Skeletal muscle satellite cell (primary cell): ENCODE measurements at regions not wholly inside any gene's neighbourhood (a gene's known extent, or its start where the extent isn't known, plus 50 kb on each side); places are given as distances from the start of the nearest gene placed in this dataset.
"Not testable (repeated sequence)": the region's sequence is repeated elsewhere in the genome, so short reads cannot be mapped to it uniquely, and the experiment has no call there.

ENCODE experiments used
- H3K27me3 ChIP-seq: 2 replicates; pipeline ENCODE4 v1.7.0; 2013; ENCODE audit warnings: low read length; ENCODE audit not compliant: control insufficient read depth, insufficient read depth
- H3K36me3 ChIP-seq: 2 replicates; pipeline ENCODE4 v1.7.0; 2013; ENCODE audit warnings: mild to moderate bottlenecking, control low read depth, low read length; ENCODE audit not compliant: insufficient read depth
- H3K4me1 ChIP-seq: 2 replicates; pipeline ENCODE4 v1.7.0; 2013; ENCODE audit warnings: low read length; ENCODE audit not compliant: control insufficient read depth, insufficient read depth
- H3K4me2 ChIP-seq: 2 replicates; pipeline ENCODE4 v1.7.0; 2013; ENCODE audit warnings: mild to moderate bottlenecking, low read length
- H3K4me3 ChIP-seq: 2 replicates; pipeline ENCODE4 v1.7.0; 2013; ENCODE audit warnings: low read length
- H3K9ac ChIP-seq: 2 replicates; pipeline ENCODE4 v1.7.0; 2013; ENCODE audit warnings: mild to moderate bottlenecking, low read depth, low read length, moderate library complexity
- H3K9me3 ChIP-seq: replicated peaks from 2 replicates; pipeline ENCODE4 v1.7.0; 2013; ENCODE audit warnings: mild to moderate bottlenecking, control low read depth, low read length

GRCh38 chr5:28296254-28297013, 1258.0 kb upstream of the CDH9 start:
- Histone ChIP-seq H3K9me3 (no peaks in the 10 kb centered on the region), H3K36me3 (no peaks in the 10 kb centered on the region), H3K4me1 (no peaks in the 10 kb centered on the region), H3K4me2 (no peak overlapping the region), H3K9ac (no peak overlapping the region), H3K4me3 (no peak overlapping the region), H3K27me3 (no peaks in the 10 kb centered on the region)

DNA sequence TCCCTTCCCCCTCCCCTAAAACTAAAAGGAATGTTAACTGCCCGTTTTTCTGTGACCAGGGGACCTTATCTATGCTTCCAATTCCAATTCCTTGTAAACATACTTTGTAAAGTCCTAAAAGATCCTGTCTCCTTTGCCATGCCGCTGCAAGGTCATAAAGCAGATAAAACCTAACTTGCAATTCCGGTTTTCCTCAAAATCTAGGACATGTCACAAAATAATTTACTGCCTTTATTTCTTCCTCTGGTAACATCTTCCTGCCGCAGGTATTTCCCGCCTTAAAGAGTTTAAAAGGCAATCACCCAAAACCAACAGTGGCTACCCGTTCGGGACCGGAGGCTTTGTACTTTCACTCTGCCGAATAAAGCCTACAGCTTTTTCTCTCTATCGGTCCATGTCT, 1248.6 kb upstream of the CDH9 start:
- not testable (repeated sequence) for H3K4me3 ChIP-seq, H3K4me1 ChIP-seq, H3K4me2 ChIP-seq, H3K27me3 ChIP-seq, H3K9me3 ChIP-seq, H3K9ac ChIP-seq, H3K36me3 ChIP-seq

GRCh38 chr5:28286566-28286965, 1248.2 kb upstream of the CDH9 start:
- H3K9me3 ChIP-seq: peaks cover 4% of the 10 kb centered on the region
- no peak overlapping the region for H3K9ac ChIP-seq
- no peak overlapping the region for H3K4me2 ChIP-seq
- H3K36me3 ChIP-seq: no peaks in the 10 kb centered on the region
- H3K27me3 ChIP-seq: no peaks in the 10 kb centered on the region
- no peak overlapping the region for H3K4me3 ChIP-seq
- H3K4me1 ChIP-seq: no peaks in the 10 kb centered on the region

GRCh38 chr5:28284788-28285187, 1246.4 kb upstream of the CDH9 start:
- no peak overlapping the region for H3K9ac ChIP-seq
- no peaks in the 10 kb centered on the region for H3K36me3 ChIP-seq
- H3K27me3 ChIP-seq: no peaks in the 10 kb centered on the region
- H3K9me3 ChIP-seq: peaks cover 4% of the 10 kb centered on the region
- H3K4me1 ChIP-seq: no peaks in the 10 kb centered on the region
- H3K4me2 ChIP-seq: no peak overlapping the region
- H3K4me3 ChIP-seq: no peak overlapping the region

DNA sequence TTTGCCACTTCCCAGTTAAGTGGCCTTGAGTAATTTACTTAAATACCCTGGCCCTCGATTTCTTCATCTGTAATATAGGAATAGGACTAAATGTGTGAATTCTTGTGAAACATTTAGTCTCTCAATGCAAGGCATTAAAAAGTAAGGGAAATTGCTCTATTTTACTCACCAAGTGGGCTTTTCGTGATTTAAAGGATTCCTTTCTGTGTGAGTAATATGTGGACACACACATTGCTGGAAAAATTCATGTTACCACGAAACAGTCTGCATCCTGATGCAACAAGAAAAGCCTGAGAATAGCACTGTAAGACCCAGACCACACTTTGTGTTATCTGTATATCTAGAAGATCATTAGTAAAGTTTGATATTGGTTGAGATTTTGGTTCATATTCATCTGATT, 1243.0 kb upstream of the CDH9 start:
- H3K4me2 ChIP-seq: no peak overlapping the region
- H3K36me3 ChIP-seq: no peaks in the 10 kb centered on the region
- H3K9me3 ChIP-seq: no peaks in the 10 kb centered on the region
- H3K4me1 ChIP-seq: no peaks in the 10 kb centered on the region
- H3K27me3 ChIP-seq: no peaks in the 10 kb centered on the region
- H3K9ac ChIP-seq: no peak overlapping the region
- no peak overlapping the region for H3K4me3 ChIP-seq

GRCh38 chr5:28275931-28276330, 1237.5 kb upstream of the CDH9 start:
- Histone ChIP-seq H3K4me2 (no peak overlapping the region), H3K27me3 (no peaks in the 10 kb centered on the region), H3K4me3 (no peak overlapping the region), H3K4me1 (no peaks in the 10 kb centered on the region), H3K9me3 (peaks cover 4% of the 10 kb centered on the region), H3K9ac (no peak overlapping the region), H3K36me3 (no peaks in the 10 kb centered on the region)

DNA sequence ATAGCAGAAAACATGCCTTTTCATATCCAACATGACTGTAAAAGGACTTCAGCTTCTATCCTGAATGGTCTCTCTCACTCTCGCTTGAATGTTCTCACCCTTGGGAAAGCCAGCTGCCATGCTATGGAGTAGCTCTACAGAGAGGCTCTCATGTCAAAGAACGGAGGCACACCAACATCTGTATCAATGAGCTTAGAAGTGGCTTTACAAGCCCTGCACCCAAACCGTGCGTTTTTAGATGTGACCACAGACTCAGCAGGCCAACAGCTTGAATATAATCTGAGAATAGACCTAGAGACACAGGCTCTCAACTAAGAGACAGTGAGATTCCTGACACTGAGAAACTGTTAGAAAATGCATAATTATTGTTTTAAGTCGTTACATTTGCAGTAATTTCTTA, 1231.6 kb upstream of the CDH9 start:
- Histone ChIP-seq H3K9me3 (peaks cover 6% of the 10 kb centered on the region), H3K36me3 (no peaks in the 10 kb centered on the region), H3K4me2 (no peak overlapping the region), H3K27me3 (no peaks in the 10 kb centered on the region), H3K4me3 (no peak overlapping the region), H3K4me1 (no peaks in the 10 kb centered on the region), H3K9ac (no peak overlapping the region)

GRCh38 chr5:28265877-28266276, 1227.5 kb upstream of the CDH9 start:
- H3K36me3 ChIP-seq: no peaks in the 10 kb centered on the region
- no peaks in the 10 kb centered on the region for H3K4me1 ChIP-seq
- no peak overlapping the region for H3K4me2 ChIP-seq
- H3K9me3 ChIP-seq: peaks cover 6% of the 10 kb centered on the region
- H3K4me3 ChIP-seq: no peak overlapping the region
- no peak overlapping the region for H3K9ac ChIP-seq
- no peaks in the 10 kb centered on the region for H3K27me3 ChIP-seq

- Histone ChIP-seq H3K4me1 (no peaks in the 10 kb centered on the region), H3K27me3 (no peaks in the 10 kb centered on the region)
These were observed 1216.5 kb upstream of the CDH9 start for GRCh38 chr5:28254846-28255245.

GRCh38 chr5:28253431-28253830, 1215.0 kb upstream of the CDH9 start:
- no peaks in the 10 kb centered on the region for H3K27me3 ChIP-seq
- H3K4me2 ChIP-seq: no peak overlapping the region
- no peak overlapping the region for H3K9ac ChIP-seq
- no peaks in the 10 kb centered on the region for H3K9me3 ChIP-seq
- H3K36me3 ChIP-seq: no peaks in the 10 kb centered on the region
- H3K4me3 ChIP-seq: no peak overlapping the region
- H3K4me1 ChIP-seq: no peaks in the 10 kb centered on the region

More at GRCh38 chr5:28254846-28255245, 1216.5 kb upstream of the CDH9 start:
- H3K36me3 ChIP-seq: no peaks in the 10 kb centered on the region
- H3K9me3 ChIP-seq: no peaks in the 10 kb centered on the region
- no peak overlapping the region for H3K4me3 ChIP-seq
- no peak overlapping the region for H3K4me2 ChIP-seq
- H3K9ac ChIP-seq: no peak overlapping the region

- H3K4me2 ChIP-seq: no peak overlapping the region
- H3K9me3 ChIP-seq: no peaks in the 10 kb centered on the region
- H3K4me3 ChIP-seq: no peak overlapping the region
- H3K36me3 ChIP-seq: no peaks in the 10 kb centered on the region
- H3K27me3 ChIP-seq: no peaks in the 10 kb centered on the region
- no peak overlapping the region for H3K9ac ChIP-seq
- H3K4me1 ChIP-seq: no peaks in the 10 kb centered on the region
These were observed 1211.5 kb upstream of the CDH9 start for GRCh38 chr5:28249771-28250415.
